ENCODE measurements at regions not wholly inside any gene's neighbourhood (a gene's known extent, or its start where the extent isn't known, plus 50 kb on each side); places are given as distances from the start of the nearest gene placed in this dataset.
"Not testable (repeated sequence)": the region's sequence is repeated elsewhere in the genome, so short reads cannot be mapped to it uniquely, and the experiment has no call there.

DNA sequence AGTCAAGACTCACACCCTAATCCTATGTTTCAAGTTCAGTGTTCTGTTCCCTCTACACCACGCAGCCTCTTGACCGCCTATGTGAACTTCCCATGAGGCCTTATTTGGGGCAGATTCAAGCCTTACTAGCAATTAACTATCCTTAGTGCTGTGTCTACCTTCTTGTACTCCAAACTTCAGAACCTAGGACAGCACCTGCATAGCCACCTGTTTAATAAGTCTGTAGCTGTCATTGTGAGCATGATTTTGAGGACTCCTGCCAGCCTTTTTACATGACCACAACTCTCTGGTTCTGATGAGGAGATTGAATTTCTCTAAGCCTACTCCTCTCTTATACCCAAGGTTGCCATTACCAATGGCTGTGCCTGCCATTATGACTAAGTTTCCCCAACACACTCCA is 50.8 kb upstream of the PCSK1 start:
- peak; percentile 33 for DNase-seq (ENCODE audit: extremely low spot score)
- TF ChIP-seq PKNOX1 (IDR thresholded peaks at IDR 0.05) (no peak), SP1 (IDR thresholded peaks at IDR 0.05) (no peak), ELF4 (IDR thresholded peaks at IDR 0.05) (no peak), ARNT (IDR thresholded peaks at IDR 0.05) (no peak), L3MBTL2 (conservative IDR thresholded peaks at IDR 0.05) (no peak), SUZ12 (IDR thresholded peaks at IDR 0.05) (no peak), BHLHE40 (IDR thresholded peaks at IDR 0.05; ENCODE audit: borderline replicate concordance) (no peak), LEF1 (IDR thresholded peaks at IDR 0.05; ENCODE audit: borderline replicate concordance) (no peak), TARDBP (IDR thresholded peaks at IDR 0.05) (no peak), ZNF384 (IDR thresholded peaks at IDR 0.05) (no peak), NFRKB (IDR thresholded peaks at IDR 0.05) (no peak), FOXK2 (IDR thresholded peaks at IDR 0.05) (no peak), FOXA1 (IDR thresholded peaks at IDR 0.05) (no peak), CTBP1 (IDR thresholded peaks at IDR 0.05; ENCODE audit: borderline replicate concordance) (no peak), FOXM1 (IDR thresholded peaks at IDR 0.05; ENCODE audit: borderline replicate concordance) (no peak), HDGF (IDR thresholded peaks at IDR 0.05; ENCODE audit: borderline replicate concordance) (no peak)
- ChIA-PET POLR2A (no interaction called here), CTCF (no interaction called here)

- ChIA-PET POLR2A (no interaction called here), CTCF (no interaction called here)
- TF ChIP-seq CTBP1 (IDR thresholded peaks at IDR 0.05; ENCODE audit: borderline replicate concordance) (no peak), BHLHE40 (IDR thresholded peaks at IDR 0.05; ENCODE audit: borderline replicate concordance) (no peak), SP1 (IDR thresholded peaks at IDR 0.05) (no peak), FOXM1 (IDR thresholded peaks at IDR 0.05; ENCODE audit: borderline replicate concordance) (no peak), FOXA1 (IDR thresholded peaks at IDR 0.05) (no peak), ARNT (IDR thresholded peaks at IDR 0.05) (no peak), PKNOX1 (IDR thresholded peaks at IDR 0.05) (no peak), FOXK2 (IDR thresholded peaks at IDR 0.05) (no peak), ELF4 (IDR thresholded peaks at IDR 0.05) (no peak), SUZ12 (IDR thresholded peaks at IDR 0.05) (no peak), HDGF (IDR thresholded peaks at IDR 0.05; ENCODE audit: borderline replicate concordance) (no peak), L3MBTL2 (conservative IDR thresholded peaks at IDR 0.05) (no peak), NFRKB (IDR thresholded peaks at IDR 0.05) (no peak), ZNF384 (IDR thresholded peaks at IDR 0.05) (no peak), LEF1 (IDR thresholded peaks at IDR 0.05; ENCODE audit: borderline replicate concordance) (no peak), TARDBP (IDR thresholded peaks at IDR 0.05) (no peak)
- DNase-seq (ENCODE audit: extremely low spot score), result no peak
These were observed 54.8 kb upstream of the PCSK1 start for GRCh38 chr5:96487859-96488258.

DNA sequence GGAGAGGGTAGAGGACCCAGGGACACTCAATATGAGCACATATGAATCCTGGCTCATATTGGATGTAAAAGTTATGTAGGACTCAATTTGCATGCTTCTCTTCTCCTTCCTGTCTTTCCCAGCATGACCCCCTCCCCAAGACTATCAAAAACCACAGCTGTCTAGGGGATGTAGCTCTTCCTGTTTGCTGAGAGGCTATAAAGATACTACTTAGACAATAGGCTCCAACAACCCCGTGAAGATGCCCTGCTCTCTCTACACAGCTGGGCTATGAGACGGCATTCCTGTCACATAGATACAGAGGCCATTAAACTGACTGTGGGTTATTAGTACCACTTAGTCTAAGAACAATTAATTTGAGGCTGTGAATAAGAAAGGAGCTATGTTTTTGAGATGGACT is 56.5 kb upstream of the PCSK1 start:
- ChIA-PET POLR2A (no interaction called here), CTCF (no interaction called here)
- no peak for DNase-seq (ENCODE audit: extremely low spot score)
- TF ChIP-seq LEF1 (IDR thresholded peaks at IDR 0.05; ENCODE audit: borderline replicate concordance) (no peak), SUZ12 (IDR thresholded peaks at IDR 0.05) (no peak)

GRCh38 chr5:96492459-96493047 is 59.5 kb upstream of the PCSK1 start:
- TF ChIP-seq CTBP1 (IDR thresholded peaks at IDR 0.05; ENCODE audit: borderline replicate concordance) (no peak), SUZ12 (IDR thresholded peaks at IDR 0.05) (no peak), L3MBTL2 (conservative IDR thresholded peaks at IDR 0.05) (no peak), FOXM1 (IDR thresholded peaks at IDR 0.05; ENCODE audit: borderline replicate concordance) (no peak), ARNT (IDR thresholded peaks at IDR 0.05) (no peak), FOXA1 (IDR thresholded peaks at IDR 0.05) (no peak), LEF1 (IDR thresholded peaks at IDR 0.05; ENCODE audit: borderline replicate concordance) (no peak), HDGF (IDR thresholded peaks at IDR 0.05; ENCODE audit: borderline replicate concordance) (no peak), ZNF384 (IDR thresholded peaks at IDR 0.05) (no peak), PKNOX1 (IDR thresholded peaks at IDR 0.05) (no peak), BHLHE40 (IDR thresholded peaks at IDR 0.05; ENCODE audit: borderline replicate concordance) (no peak), ELF4 (IDR thresholded peaks at IDR 0.05) (no peak), NFRKB (IDR thresholded peaks at IDR 0.05) (no peak), FOXK2 (IDR thresholded peaks at IDR 0.05) (no peak), TARDBP (IDR thresholded peaks at IDR 0.05) (no peak), SP1 (IDR thresholded peaks at IDR 0.05) (no peak)
- ChIA-PET POLR2A (no interaction called here), CTCF (no interaction called here)
- no peak for DNase-seq (ENCODE audit: extremely low spot score)

- POLR2A ChIA-PET, result no interaction called here
- CTCF ChIA-PET, result no interaction called here
- TF ChIP-seq NFRKB (IDR thresholded peaks at IDR 0.05) (no peak), ZNF384 (IDR thresholded peaks at IDR 0.05) (no peak), PKNOX1 (IDR thresholded peaks at IDR 0.05) (no peak), CTBP1 (IDR thresholded peaks at IDR 0.05; ENCODE audit: borderline replicate concordance) (no peak), ELF4 (IDR thresholded peaks at IDR 0.05) (no peak), FOXA1 (IDR thresholded peaks at IDR 0.05) (no peak), FOXM1 (IDR thresholded peaks at IDR 0.05; ENCODE audit: borderline replicate concordance) (no peak), BHLHE40 (IDR thresholded peaks at IDR 0.05; ENCODE audit: borderline replicate concordance) (no peak), L3MBTL2 (conservative IDR thresholded peaks at IDR 0.05) (no peak), TARDBP (IDR thresholded peaks at IDR 0.05) (no peak)
- DNase-seq (ENCODE audit: extremely low spot score), result no peak
These were observed 60.3 kb upstream of the PCSK1 start for GRCh38 chr5:96493219-96493790.

GRCh38 chr5:96495412-96495811 is 62.4 kb upstream of the PCSK1 start:
- CTCF ChIA-PET; DNase-seq (ENCODE audit: extremely low spot score); POLR2A ChIA-PET: not testable (repeated sequence)

- POLR2A ChIA-PET, CTCF ChIA-PET: not testable (repeated sequence)
These were observed 64.0 kb upstream of the PCSK1 start for GRCh38 chr5:96497027-96497426.

More at GRCh38 chr5:96497027-96497426, 64.0 kb upstream of the PCSK1 start:
- DNase-seq (ENCODE audit: extremely low spot score), result not testable (repeated sequence)

All from HEK293T (cell line).